Stimulated activated CD4-positive, alpha-beta T cell treated with anti-CD3 and anti-CD28 coated beads, Interleukin-4, amount 100 ng/mL, for 24 hours (primary cell): ENCODE measurements at regions not wholly inside any gene's neighbourhood (a gene's known extent, or its start where the extent isn't known, plus 50 kb on each side); places are given as distances from the start of the nearest gene placed in this dataset.

Source experiments
- DNase-seq: peaks from one replicate; pipeline ENCODE4 v3.0.0-alpha.2; 2020

DNA sequence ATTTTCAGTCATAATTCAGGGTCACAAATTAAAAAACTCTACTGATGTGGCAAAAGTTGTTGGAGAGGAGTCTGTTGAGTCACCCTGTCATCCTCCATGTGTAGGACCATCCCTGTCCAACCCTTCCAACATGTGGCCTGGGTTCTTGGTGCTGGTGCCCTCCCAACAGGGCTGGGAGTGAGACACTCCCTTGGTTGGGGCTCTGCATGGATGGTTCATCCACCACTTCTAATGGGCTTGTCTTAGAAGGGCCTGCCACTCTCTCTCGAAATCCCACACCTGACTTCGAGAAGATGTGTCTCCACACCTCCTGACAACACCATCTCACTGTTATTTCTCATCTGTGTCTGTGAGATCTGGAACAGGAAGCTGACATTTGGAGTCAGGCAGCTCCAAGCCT lies 312.2 kb upstream of the IRX4 start:
- DNase-seq = no peak

DNA sequence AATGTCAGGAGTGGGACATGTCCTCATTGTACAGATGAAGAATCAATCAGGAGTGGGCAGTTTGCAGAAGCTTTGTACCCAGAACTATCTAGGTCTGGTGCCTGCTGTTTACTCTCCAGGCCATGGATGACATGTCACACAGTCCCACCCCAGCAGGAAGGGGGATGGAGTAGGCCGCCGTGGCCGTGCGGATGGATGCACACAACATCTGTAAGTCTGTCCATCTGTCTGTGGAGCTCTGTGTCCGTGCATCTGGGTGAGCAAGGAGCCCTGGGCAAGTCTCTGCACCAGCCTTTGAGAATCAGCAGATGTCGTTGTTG lies 311.5 kb upstream of the IRX4 start:
- DNase-seq = no peak

DNA sequence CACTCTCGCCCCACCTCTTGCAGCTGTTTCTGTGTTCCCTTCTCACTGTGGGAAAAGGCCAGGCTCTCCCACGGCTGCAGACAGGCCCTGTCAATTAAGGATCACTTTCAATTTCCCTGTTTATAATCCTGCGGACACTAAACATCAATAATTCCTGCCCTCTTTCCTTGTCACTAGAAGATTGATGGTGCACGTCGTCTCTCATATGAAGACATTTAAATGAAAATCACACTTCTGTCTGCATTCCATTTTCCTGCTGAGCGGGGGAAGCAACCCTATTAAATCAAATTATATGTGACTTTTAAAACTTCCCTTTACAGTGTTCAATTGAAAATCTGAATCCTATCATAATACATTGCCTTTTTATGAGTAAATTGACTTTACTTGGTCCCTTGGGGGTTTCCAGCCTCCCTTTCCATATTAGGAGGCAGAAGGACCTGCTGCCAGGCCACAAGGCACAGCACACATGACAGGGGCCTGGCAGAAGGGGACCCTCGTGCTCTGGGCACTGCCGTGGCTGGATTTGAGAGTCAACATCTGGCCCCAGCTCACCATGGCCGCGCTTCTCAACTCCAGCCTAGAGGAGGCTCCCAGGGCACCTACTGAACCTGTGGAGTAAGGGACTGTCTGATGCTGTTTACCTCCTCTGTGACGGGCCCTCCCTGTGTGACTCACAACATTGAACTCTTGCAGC lies 311.0 kb upstream of the IRX4 start:
- no peak for DNase-seq

DNA sequence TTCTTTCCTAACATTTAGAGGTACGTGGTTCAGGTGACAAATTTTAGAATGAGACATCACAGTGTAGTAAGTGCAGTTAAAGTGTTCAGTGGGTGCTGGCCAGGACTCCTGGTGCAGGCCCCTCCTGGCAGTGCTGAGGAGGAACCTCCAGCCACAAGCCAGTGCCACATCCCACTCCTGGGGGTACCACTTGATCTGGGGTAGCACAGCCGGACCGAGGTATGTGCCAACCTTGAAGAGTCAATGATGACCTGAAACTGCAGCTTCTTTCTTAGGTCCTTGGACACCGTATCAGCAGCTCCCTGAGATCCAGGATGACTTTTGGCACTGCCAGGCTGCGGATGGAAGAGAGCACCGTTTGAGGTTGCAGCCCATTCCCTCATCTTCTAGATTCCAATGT lies 310.4 kb upstream of the IRX4 start:
- no peak for DNase-seq

DNA sequence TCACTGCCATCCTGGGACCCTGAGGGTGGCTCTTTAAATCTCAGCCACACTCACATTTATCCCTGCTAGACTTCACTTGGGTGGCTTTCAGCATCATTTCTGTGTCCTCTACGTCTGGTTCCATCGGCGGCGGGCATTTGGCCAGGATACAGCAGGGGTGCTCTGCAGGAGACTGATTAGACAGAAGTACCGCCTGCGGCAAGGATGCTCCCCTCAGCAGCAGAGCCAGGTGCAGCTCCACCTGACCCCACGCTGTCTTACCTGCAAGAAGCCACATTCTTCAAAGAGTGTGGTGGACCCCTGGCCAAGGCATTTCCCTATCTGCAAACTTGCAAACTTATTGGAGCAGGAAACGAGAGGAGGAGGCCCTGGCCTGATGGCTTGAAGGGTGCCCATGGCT lies 309.8 kb upstream of the IRX4 start:
- DNase-seq = no peak

DNA sequence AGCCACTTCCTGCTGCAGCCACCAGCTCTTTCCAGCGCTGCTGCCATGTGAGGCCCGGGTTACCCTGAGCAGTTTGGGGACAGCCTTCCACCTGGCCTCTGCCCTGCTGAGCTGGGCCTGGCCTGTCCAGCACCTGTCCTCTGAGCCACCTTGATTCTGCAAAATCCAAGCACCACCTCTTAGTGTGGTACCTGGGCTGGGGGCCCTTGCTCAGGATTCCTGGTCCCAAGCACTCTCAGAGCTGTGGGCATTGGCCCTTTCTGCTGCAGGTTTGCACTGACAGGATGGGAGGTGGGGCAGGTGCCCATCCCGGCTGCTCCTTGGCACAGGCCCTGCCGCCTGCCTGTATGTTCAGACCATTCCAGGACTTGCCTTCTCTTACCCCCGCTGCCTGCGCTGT lies 309.2 kb upstream of the IRX4 start:
- DNase-seq = no peak

DNA sequence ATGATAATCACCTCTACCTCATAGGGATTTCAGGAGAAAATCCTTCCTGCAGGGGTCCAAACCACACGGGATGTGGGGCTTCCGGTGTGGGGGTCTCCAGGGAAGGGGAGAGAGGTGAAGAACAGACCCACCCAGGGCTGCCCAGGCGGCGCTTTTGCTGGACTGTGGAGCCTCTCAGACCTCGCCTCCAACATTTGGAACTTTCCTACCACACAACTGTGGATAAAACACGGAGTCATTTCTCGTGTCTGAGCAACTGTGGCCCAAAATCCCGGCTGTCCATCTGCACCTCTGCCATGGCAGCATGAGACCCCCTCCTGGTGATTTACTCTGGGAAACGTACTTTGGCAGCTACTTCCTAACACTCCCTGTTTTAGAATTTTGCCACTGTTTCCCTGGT lies 307.8 kb upstream of the IRX4 start:
- no peak for DNase-seq

DNA sequence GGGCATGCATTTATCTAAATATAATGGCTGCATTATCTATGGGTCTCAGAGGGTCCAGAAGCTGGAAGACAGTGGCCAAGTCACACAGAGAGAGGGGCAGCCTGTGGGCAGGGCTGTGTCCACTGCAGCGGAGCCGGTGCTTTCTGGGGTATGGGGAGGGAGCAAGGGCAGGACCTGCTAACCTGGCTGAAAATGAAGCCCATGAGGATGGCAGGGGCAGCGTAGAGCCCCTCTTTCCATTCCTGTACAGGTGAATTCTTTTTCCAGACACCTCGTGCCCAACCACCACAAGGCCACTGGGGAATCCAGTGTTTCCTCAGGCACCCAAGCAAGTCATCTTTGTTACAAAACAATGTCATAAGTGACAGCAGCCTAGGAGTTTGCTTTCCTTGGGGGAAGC lies 305.9 kb upstream of the IRX4 start:
- DNase-seq = no peak

DNA sequence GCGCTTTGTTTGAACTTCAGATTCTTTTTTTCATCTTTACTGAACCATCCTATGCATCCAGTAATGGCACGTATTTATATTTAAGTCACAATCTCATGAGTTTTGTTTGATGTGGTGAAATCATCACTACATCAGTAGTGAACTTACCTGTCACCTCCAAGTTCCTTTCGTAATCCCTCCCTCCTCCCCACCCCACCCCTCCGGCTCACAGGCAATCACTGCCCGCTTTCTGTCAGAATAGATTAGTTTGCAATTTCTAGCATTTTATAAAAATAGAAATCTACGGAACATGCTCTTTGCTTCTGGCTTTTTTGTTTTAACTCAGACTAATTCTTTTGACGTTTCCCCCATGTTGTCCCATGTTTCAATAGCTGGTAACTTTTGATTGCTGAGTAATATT lies 305.4 kb upstream of the IRX4 start:
- no peak for DNase-seq

DNA sequence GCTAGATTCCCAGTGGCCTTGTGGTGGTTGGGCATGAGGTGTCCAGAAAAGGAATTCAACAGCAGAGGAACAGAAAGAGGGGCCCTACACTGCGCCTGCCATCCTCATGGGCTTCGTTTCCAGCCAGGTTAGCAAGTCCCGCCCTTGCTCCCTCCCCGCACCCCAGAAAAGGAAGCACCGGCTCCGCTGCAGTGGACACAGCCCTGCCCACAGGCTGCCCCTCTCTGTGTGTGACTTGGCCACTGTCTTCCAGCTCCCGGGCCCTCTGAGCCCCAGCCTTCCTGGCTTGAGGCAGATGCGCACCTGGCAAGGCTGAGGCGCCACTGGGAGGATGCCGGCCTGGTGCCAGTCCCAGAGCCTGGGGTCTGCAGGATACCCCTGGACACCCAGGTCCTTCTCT lies 305.0 kb upstream of the IRX4 start:
- no peak for DNase-seq

DNA sequence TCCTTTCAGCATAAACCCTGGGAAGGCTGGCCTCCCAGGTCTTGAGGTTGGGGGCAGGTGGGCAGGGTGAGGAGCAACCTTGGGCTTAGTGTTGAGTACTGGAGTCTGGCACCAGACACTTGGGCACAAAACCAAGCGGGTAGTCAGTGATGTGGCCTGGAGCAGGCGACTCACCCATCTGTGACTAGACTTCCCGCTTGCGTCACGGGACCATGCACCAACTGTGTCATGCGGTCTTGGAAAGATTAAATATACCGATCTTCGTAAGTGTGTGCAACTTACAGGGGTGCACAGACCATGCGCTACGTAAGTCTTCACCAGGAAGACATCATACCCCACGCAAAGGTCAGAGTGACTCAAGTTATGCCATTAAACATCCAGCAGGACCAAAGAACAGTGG lies 304.4 kb upstream of the IRX4 start:
- no peak for DNase-seq

DNA sequence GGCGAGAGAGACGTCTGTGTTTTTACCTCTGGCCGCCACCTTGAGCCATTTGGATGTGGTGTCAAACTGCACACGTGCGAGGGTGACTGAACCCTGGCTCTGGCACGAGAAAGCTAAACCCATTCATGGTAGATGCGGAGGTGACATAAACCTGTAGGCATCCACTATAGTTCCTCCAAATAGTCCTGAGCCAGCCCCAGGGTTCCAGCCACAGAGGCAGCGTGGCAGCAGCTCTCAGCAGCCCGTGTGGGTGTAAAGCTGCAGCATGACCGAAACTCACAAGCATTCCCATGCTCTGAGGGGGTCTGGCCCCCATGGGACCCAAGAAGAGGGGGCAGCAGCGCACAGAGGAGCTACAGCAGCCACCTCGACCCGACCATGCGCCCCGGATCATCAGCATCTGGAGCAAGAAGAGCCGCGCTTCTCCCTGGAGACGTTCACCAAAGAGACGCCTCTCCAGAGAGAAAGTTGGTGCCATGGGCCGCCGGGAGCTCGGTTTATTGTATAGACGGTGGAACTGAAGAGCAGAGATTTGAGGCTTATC lies 303.8 kb upstream of the IRX4 start:
- no peak for DNase-seq

DNA sequence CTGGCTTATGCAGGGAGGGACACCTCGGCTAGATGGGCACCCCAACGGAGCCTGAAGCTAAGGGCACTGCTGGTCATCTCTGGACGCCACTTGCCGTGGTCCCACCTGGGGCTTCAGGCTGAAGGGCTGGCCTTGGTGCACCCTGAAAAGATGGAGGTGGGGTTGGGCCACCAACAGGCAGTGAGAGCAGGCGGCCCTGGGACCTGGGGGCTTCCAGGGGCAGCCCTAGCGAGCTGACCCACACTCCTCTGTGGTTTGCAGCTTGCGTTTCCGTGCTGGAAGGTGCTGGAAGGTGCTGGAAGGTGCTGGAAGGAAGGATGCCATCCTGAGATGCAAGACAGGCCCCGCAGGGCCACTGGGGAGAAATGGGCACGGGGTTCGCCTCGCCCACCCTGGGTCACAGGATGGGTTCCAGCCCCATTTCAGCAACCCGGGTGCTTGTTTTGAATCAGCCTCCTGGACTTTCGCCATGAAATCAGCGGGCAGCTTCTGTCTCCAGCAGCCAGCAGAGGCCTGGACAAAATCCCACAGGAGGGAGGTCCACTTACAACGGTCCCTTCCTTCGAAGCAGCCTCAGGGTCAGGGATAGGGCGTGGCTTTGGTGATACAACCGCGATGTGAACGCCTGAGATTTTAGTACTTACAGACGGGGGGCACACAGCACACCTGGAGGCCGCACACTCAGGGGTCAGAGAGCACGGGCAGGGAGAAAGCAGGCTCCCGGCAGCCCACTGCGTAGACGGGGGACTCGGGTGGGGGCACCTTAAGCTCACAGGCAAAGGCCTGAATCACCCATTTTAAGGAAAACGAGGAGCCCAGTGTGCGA lies 303.1 kb upstream of the IRX4 start:
- no peak for DNase-seq

DNA sequence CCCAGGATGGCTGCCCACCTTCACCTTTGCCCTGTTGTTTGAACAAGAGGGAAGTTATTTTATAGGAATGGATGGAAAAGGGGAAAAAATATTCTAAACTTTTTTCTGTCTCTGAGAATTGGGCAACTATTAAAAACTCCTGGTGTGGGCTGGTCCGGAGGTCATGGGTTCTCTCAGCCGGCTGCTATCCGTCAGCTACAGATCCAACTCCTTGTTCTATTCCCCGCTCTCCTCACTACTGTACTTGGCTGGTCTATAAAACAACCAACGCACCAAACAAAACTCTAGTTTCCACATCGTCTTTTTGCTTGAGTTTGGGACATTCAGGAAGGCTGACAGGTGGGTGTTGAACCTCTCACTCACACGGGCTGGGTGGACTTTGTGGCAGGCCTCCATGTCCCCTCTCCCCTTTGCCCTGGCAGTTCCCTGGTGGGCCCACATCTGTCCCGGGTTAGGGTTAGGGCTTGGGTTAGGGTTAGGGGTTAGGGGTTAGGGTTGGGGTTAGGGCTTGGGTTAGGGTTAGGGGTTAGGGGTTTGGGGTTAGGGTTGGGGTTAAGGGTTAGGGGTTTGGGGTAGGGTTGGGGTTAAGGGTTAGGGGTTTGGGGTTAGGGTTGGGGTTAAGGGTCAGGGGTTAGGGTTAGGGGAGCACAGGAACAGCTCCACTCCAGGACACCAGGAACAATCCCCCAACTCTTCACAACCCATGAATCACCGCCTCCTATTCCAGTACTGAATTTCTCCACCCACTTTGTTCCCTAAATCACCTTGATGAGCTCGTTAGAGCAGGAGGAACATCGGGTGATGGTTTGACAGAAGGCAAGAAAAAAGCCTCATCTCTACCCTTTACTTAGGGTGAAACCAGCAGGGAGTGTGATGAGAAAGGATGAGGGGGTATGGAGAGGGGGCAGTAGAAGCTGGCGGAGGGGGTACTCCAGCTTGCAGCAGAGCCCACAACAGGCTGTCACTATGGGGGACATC lies 302.1 kb upstream of the IRX4 start:
- no peak for DNase-seq

DNA sequence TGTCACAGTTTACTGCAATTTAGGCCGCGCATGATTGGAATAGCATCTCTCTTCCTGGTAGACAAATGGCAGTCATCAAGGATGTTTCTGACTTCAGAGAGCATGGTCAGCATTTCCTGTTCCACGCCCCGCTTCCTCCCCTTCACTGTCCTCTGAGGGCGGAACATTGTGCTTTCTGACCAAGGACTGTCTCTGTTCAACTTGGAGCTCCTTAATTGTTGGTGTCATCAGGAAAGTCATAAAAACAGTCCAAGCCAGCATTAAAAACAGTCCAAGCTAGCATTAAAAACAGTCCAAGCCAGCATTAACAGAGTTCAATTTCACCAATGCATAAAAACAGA lies 301.3 kb upstream of the IRX4 start:
- no peak for DNase-seq

DNA sequence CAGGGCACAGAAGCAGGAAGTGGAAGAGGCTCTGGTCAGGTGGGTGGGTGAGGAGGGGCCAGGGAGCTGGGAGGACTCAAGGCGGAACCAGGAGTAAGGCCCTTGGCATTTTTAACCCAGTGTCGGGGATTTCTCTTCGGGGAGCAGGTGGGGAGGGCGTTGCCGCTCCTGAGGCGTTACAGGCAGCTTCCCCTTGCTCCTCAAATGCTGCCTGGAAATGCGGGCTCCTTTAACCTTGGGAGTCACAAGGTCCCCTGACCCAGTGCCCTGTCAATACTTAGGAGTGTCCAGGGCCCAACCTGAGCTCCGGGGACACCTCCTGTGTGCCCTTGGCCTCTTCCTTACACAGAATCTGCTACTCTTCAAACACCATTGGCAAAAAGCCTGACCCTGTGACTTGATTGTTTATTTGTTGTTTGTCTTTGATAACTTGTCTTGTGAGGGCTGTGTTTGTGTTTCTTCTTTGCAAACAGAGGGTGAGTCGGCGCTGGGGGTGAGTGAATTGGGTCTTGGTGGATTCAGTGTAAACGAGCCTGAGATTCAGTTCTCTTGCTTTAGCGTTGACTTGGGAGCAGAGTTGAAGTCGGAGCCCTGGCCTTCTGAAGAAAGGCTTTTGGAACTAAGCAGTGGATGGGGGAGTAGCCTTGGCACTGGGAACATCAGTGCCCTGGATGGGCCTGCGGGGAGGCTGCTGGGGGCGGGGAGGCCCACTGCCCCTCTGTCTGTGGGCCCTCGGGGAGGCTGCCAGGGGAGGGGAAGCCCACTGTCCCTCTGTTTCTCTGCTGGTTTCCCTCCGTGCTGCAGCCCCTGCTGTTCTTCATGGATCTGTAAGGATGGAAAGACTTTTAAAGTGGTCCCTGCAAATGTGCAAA lies 300.7 kb upstream of the IRX4 start:
- no peak for DNase-seq

DNA sequence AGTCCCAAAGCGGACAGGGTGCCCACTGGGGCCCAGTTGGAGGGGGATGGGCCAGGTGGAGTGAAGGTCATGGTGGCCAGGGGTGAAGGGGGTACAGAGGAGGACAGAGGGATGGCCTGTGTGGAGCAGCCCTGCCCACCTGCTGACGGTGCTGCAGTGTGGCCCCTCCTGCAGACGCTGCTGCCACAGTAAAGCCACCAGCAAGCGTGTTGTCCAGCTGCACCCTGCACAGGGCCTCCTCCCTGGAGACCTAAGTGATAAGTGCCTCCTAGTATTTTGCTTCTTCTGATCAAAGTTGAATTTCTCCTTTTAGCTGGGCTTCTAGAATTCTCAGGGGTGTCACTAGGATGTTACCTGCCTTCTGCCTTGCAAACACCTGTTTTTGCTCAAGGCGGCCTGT lies 299.3 kb upstream of the IRX4 start:
- no peak for DNase-seq

DNA sequence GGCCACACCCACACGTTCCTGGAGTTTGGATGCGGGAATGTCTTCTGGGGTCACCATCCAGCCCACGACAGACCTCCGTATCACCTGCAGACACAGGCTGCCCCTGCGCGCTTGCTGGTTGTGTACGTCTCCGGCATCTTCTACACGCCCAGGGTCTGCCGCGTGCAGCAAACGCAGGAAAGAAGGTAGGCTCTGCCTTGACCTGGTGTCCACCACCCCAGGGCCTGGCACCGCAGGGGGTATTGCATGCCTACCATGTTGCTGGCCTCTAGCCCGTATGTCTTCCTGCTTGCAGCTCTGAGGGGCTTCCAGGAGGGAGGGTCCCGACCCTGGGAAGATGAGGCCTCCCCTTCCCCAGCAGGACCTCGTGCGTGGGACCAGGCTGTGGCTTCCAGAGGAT lies 298.8 kb upstream of the IRX4 start:
- no peak for DNase-seq

DNA sequence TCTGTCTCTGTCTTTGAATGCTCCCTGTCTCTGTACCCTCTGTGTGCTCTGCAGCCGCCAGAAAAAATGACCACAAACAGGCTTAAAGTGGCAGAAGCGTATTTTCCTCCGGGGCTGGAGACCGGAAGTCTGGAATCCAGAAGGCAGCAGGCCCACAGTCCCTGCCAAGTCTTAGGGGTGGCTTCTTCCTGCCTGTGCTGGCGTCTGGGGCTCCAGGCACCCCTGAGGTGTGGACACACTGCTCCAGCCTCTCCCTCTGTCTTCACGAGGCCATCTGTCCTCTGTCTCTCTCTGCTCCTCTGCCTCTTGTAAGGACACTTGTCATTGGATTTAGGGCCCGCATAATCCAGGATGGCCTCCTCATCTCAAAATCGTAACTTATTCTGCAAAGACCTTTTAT lies 298.4 kb upstream of the IRX4 start:
- DNase-seq = no peak

DNA sequence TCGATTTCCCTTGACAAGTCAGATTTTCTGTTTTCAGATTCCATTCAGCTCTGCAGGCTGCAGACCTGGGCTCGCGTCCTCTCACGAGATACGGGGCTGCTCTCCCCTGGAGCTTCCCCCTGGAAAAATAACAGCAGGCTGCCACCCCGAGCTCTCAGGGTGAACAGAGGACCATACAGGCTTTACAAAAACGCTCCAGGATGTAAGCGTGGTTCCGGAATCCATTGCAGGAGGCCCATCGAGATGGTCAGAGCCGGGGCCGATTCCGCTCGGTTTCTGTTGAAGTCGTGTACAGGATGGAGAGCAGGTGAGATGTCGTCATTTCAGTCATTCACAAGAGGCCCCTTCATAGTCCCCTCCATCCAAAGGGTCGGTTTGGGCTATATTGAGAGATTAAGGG lies 297.7 kb upstream of the IRX4 start:
- DNase-seq = no peak

DNA sequence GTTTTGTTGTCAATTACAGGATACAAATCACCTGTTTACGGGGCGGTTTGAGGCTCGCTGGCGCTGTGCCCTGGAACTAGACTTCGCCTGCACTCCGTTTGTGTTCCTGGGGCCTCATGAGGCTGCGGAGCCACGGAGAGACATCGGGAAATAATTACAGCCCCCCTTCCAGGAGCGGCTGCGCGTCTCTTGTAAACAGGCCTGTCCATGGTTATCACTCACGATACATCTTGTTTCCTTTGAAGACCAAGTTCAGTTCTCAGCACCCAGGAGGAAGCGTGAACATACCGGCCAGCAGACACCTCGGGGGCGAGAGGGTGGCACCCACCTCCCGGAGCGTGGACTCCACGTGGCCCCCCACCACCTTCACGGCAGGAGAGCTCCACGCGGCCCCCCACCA lies 297.1 kb upstream of the IRX4 start:
- DNase-seq = no peak

DNA sequence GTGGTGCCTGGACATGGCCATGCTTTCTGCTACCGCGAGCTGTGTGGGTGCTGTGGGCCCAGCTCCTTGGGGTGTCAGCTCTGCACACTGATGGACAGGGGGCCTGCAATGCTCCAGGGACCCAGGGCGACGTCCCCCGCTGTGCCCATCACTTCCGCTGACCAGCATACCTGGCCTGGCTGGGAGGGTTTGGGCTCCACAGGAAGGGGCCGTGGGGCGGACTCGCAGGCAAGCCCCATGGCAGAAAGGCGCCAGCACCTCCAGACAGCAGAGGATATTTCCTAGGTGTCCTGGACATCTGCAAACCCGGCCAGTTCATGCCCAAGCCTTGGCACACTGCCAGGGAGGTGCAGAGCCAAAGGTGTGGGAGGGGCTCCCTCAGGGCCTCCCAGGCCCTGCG lies 295.8 kb upstream of the IRX4 start:
- DNase-seq = no peak

DNA sequence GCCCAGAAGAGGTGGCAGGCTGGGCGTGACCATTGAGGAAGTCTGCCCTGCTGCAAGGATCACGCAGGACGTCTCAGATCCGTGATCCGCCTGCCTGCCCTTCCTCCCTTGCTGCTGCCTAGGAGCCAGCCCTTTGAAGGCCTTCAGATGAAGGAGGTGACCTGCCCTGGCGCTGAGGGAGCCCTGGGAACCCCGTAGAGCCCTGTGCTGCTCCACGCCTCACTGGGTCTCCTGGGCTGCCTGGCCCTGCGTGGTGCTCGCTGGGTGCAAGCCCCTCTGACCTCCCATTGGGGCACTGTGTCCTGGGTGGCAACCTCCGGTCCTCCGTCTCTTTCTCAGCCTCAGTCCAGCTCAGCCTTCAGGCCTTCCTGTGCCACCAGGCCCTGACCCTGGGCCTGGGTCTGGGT lies 295.3 kb upstream of the IRX4 start:
- DNase-seq = no peak
